ENCODE measurements at regions not wholly inside any gene's neighbourhood (a gene's known extent, or its start where the extent isn't known, plus 50 kb on each side); places are given as distances from the start of the nearest gene placed in this dataset.

DNA sequence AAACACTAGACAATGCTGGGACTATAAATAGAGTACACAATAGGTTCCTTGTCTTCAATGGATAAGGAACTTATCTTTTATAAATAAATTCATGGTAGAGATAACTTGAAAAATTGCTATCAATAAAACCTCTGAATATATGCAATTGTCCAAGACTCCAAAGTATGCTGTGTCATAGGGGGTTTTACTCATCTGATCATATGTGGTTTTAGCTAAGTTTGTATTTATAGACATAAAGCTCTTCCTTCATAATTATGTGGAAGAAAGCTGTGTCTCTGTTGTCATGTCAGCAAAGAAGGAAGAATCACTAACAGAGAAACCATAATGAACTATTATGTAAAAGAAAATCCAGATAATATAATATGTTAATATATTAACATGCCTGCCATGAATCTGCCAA, 111.5 kb upstream of the ATXN7L3B start:
- Mint-ChIP-seq H3K27me3 (no peaks in the 10 kb centered on the region), H3K9me3 (no peaks in the 10 kb centered on the region), H3K4me3 (no peak overlapping the region), H3K4me1 (no peaks in the 10 kb centered on the region), H3K27ac (peak overlapping the region in 1 of 2 donors; percentile 46)
- no peak for ATAC-seq
- no peak for DNase-seq

DNA sequence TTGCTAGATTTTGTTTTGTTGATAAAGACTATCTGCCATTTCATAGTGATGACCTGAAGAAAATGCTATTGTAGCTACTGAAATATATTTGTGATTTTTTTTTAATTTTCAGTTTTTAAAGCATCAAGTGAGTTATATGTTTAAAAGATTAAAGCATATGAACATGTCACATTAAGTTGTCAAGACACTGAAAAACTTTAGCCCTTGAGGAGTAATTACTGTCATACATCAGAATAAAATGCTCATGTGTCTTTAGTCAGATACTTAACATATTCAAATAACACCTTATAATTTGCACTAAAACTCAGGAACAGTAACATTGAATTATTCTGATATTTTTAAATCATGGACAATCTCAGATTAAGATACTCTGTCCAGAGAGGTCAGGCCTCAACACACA, 108.1 kb upstream of the ATXN7L3B start:
- Mint-ChIP-seq H3K4me3 (no peak overlapping the region), H3K9me3 (no peaks in the 10 kb centered on the region), H3K27me3 (no peaks in the 10 kb centered on the region), H3K4me1 (no peaks in the 10 kb centered on the region), H3K27ac (no peak overlapping the region)
- ATAC-seq (no peak), DNase-seq (no peak)

DNA sequence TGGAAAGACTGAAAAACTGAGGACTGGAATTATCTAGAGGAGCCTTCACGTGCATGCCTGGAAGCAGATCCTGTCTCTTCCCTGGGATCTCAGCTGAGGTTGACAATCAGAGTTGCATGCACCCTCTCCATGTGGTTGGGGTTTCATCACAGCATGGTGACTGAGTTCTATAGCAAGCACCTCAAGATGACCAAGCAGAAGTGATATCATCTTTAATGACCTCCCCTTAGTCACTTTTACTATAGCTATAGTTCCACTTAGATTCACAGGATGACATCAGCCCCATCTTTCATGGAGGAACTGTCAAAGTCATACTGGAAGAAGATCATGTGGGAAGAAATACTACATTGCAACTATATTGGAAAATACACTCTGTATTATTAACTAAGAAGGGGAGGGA, 105.8 kb upstream of the ATXN7L3B start:
- Mint-ChIP-seq H3K27me3 (no peaks in the 10 kb centered on the region), H3K4me3 (no peak overlapping the region), H3K4me1 (no peaks in the 10 kb centered on the region), H3K27ac (no peak overlapping the region), H3K9me3 (peaks cover 0 to 8% of the 10 kb centered on the region in 2 donors)
- DNase-seq (no peak), ATAC-seq (no peak)

DNA sequence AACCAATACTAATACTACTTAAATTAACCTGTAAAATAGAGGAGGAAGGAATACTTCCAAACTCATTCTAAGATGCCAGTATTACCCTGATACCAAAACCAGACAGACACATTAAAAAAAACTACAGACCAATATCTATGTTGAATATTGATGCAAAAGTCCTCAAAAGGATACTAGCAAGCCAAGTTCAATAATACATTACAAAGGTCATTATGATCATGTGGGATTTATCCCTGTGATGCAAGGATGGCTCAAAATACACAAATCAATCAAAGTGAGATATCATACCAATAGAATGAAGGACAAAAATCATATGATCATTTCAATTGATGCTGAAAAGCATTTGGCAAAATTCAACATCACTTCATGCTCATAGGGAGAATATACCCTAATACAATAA, 97.2 kb upstream of the ATXN7L3B start:
- Mint-ChIP-seq H3K27ac (no peak overlapping the region), H3K9me3 (no peaks in the 10 kb centered on the region), H3K4me1 (no peaks in the 10 kb centered on the region), H3K27me3 (peaks cover 7% of the 10 kb centered on the region), H3K4me3 (no peak overlapping the region)
- ATAC-seq (no peak), DNase-seq (no peak)

DNA sequence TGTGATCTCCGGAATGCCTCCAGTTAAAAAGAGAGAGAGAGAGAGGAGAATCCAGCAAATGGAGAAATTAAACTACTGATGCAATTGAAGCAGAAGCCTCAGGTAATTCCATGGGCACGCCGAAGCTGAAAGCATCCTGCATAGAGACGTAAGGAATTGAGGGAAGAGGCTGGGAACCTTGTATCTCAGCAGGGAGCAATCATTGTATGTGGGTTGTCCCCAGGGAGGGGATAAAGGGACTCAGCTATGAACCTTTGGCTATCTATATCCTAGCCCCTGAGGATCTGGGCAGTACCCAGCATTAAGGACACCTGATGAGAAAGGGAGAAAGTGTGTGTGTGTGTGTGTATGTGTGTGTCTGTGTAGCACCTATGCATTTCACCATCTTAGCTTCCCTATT, 95.8 kb upstream of the ATXN7L3B start:
- DNase-seq: no peak
- Mint-ChIP-seq H3K27me3 (peaks cover 7% of the 10 kb centered on the region), H3K27ac (no peak overlapping the region), H3K9me3 (no peaks in the 10 kb centered on the region), H3K4me3 (no peak overlapping the region), H3K4me1 (no peaks in the 10 kb centered on the region)
- ATAC-seq: no peak

DNA sequence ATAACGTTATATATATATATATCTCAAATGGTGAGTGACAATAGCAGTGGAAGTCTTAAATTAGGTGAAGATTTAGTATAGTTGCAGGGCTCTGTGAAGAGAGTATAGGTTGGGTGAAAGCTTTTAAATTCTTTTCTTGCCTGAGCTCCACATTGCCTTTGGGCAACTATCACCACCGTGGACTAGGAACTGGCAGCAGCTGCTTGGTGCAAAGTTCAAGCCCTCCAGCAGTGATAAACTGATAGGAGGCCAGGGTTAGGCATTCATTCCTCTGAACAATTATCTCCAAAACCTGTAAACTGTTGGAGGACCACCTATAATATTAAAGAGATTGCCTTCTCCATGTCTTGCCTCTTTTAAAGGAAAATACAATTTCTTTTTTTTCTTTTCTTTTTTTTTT, 91.2 kb upstream of the ATXN7L3B start:
- H3K27ac Mint-ChIP-seq: no peak overlapping the region
- DNase-seq (no peak), ATAC-seq (no peak)
- H3K9me3 Mint-ChIP-seq: no peaks in the 10 kb centered on the region
- H3K4me3 Mint-ChIP-seq: no peak overlapping the region
- H3K27me3 Mint-ChIP-seq: no peaks in the 10 kb centered on the region
- no peaks in the 10 kb centered on the region for H3K4me1 Mint-ChIP-seq

DNA sequence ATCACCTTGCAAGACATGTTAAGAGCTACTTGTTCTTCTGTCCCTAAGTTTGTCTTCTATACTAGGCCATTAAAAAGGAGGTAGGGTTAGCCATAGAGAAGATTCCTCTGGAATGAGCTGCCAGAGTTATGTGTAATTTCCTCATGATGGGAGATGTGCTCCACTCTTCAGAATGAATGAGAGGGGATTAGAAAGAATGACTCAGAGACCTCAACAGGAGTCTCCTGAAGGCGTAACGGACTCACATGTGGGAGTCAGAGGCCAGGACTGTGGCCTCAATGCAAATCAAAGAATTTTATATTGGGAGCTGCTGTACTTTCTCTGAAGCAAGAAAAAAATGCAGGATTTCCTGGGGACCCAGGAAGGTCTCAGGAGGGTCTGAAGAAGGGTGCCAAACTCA, 87.8 kb upstream of the ATXN7L3B start:
- H3K4me3 Mint-ChIP-seq: no peak overlapping the region
- no peaks in the 10 kb centered on the region for H3K27me3 Mint-ChIP-seq
- DNase-seq (no peak), ATAC-seq (no peak)
- no peaks in the 10 kb centered on the region for H3K9me3 Mint-ChIP-seq
- H3K4me1 Mint-ChIP-seq: no peaks in the 10 kb centered on the region
- H3K27ac Mint-ChIP-seq: no peak overlapping the region

DNA sequence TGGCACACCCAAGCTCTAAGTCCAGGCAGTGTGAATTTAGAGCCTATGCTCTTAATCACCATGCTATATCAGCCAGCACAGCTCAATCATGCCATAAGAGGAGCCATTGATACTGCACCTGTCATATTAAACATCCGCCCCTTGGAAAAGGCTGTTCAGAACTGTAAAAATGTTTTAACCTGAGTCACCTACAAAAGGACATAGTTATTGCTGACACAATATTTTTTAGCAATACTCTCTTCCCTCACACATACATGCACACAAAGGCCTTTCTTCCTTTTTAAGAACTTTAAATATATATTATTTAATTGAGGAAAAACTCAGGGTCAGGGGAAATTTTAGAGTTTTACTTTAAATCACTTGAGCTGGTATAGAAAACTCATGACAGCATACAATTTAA, 83.5 kb upstream of the ATXN7L3B start:
- DNase-seq: no peak
- Mint-ChIP-seq H3K27ac (no peak overlapping the region), H3K27me3 (no peaks in the 10 kb centered on the region), H3K4me1 (no peaks in the 10 kb centered on the region), H3K9me3 (no peaks in the 10 kb centered on the region), H3K4me3 (no peak overlapping the region)
- ATAC-seq: no peak

DNA sequence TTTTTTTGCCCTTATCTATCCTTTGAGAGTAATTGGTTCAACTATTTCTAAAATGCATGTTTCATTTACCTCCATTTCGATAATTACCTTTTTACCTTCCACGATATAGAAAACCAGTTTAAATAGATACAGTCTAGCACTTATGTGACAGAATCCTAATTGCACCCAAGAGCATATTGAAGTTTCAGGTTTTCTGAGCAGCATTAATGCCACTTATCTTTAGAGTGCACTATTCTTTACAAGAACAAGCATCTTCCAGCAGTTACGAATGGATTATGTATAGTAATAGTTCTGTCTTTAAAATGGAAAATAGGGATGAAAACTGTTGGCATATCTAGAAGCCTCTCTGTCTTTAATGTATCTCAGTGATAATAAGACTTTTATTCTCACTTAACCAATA, 82.2 kb upstream of the ATXN7L3B start:
- H3K4me3 Mint-ChIP-seq: no peak overlapping the region
- ATAC-seq: no peak
- H3K4me1 Mint-ChIP-seq: no peaks in the 10 kb centered on the region

DNA sequence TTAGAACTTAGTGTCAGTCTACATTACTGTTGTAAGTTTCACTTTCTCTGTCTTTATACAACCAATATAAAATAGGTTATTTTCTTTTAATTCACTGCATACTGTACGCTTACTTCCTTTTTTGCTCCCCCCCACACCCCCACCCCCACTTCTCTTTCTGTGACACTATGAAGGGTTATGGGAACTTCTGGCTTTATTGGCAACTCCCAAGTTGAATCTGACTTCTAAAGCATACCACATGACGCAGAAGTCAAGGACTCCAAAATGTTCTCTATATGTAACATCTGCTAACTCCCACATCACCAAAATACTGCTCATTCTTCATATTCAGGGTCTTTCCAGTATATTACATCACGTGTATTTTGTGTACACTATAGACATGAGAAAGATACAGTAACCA, 81.2 kb upstream of the ATXN7L3B start:
- H3K4me1 Mint-ChIP-seq: no peaks in the 10 kb centered on the region

More for the DNA sequence above, 82.2 kb upstream of the ATXN7L3B start:
- H3K27ac Mint-ChIP-seq: no peak overlapping the region
- no peak for DNase-seq
- no peaks in the 10 kb centered on the region for H3K27me3 Mint-ChIP-seq
- no peaks in the 10 kb centered on the region for H3K9me3 Mint-ChIP-seq

DNA sequence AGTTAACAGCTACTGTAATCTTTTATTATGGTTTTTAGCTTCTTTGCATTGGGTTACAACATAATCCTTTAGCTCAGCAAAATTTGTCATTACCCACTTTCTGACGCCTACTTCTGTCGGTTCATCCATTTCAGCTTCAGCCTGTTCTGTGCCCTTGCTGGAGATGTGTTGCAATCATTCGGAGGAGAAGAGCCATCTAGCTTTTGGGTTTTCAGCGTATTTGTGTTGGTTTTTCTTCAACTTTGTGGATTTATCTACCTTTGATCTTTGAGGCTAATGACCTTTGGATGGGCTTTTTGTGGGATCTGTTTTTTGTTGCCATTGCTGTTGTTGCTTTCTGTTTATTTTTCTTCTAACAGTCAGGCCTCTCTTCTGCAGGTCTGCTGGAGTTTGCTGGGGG, 69.2 kb upstream of the ATXN7L3B start:
- DNase-seq (no peak), ATAC-seq (no peak)
- Mint-ChIP-seq H3K27me3 (no peaks in the 10 kb centered on the region), H3K27ac (peak overlapping the region in 1 of 2 donors; percentile 34), H3K9me3 (peaks cover 0 to 9% of the 10 kb centered on the region in 2 donors), H3K4me1 (no peaks in the 10 kb centered on the region), H3K4me3 (no peak overlapping the region)

More for the DNA sequence above, 81.2 kb upstream of the ATXN7L3B start:
- H3K27me3 Mint-ChIP-seq: no peaks in the 10 kb centered on the region
- no peak overlapping the region for H3K4me3 Mint-ChIP-seq
- H3K27ac Mint-ChIP-seq: no peak overlapping the region
- no peaks in the 10 kb centered on the region for H3K9me3 Mint-ChIP-seq
- DNase-seq (no peak), ATAC-seq (no peak)

DNA sequence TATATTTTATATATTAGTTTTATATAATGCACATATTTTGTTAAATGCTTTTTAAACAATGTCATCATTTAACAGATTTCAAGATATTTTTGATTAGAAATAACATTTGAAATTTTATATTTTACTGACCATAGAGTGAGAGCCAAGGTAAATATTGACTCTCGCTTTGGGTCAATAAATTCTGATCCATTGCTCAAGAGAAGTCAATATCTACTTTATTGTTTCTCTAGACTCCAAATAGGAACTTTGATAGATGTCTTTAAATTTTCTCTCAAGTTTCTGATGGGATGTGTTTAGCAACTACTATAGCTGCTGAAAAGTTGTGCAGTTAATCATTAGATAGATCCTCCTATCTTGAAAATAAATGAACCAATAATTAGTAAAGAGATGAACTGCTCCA, 61.4 kb upstream of the ATXN7L3B start:
- no peak for DNase-seq
- no peak overlapping the region for H3K4me3 Mint-ChIP-seq
- no peak overlapping the region for H3K27ac Mint-ChIP-seq
- ATAC-seq: no peak
- no peaks in the 10 kb centered on the region for H3K4me1 Mint-ChIP-seq
- H3K9me3 Mint-ChIP-seq: no peaks in the 10 kb centered on the region
- H3K27me3 Mint-ChIP-seq: no peaks in the 10 kb centered on the region

DNA sequence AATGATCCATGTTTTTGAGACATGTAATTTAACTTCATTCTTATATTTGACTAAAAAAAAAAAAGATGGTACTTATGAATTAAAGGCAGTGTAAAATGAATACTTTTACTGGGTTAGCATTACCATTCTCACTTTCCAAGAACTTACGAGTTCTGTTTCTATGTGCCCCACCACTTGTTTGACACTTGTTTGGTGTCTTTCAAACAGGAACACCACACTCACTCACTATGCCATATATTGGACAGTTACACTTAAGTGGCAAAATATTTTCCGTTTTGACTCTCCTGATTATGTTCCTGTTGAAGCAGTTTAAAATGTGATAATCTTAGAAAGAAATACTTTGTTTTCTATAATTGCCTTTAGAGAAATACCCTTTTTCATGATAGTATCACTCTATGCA, 56.6 kb upstream of the ATXN7L3B start:
- H3K27ac Mint-ChIP-seq: no peak overlapping the region
- no peak for ATAC-seq
- H3K9me3 Mint-ChIP-seq: no peaks in the 10 kb centered on the region
- DNase-seq: no peak
- no peak overlapping the region for H3K4me3 Mint-ChIP-seq
- no peaks in the 10 kb centered on the region for H3K4me1 Mint-ChIP-seq
- no peaks in the 10 kb centered on the region for H3K27me3 Mint-ChIP-seq

DNA sequence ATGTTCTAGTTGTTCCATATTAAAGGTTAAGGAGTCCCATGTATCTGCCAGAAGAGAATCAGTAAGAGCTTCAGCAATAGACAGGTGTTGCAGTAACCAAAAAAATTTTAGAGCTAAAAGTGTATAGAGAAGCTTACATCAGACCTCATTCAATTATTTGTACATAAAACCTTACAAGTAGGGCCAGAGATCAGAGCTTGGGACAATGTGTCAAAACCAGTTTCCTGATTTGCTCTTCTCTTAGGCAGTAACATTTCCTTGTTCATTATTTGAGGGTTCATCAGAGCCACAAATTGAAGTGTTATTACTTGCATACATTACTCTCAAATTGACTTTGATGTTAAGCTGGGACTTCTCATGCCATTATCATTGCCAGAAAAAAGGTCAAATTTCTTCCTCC, 55.5 kb upstream of the ATXN7L3B start:
- H3K9me3 Mint-ChIP-seq: no peaks in the 10 kb centered on the region
- ATAC-seq (no peak), DNase-seq (no peak)
- no peak overlapping the region for H3K27ac Mint-ChIP-seq
- H3K4me1 Mint-ChIP-seq: no peaks in the 10 kb centered on the region
- no peak overlapping the region for H3K4me3 Mint-ChIP-seq
- no peaks in the 10 kb centered on the region for H3K27me3 Mint-ChIP-seq

DNA sequence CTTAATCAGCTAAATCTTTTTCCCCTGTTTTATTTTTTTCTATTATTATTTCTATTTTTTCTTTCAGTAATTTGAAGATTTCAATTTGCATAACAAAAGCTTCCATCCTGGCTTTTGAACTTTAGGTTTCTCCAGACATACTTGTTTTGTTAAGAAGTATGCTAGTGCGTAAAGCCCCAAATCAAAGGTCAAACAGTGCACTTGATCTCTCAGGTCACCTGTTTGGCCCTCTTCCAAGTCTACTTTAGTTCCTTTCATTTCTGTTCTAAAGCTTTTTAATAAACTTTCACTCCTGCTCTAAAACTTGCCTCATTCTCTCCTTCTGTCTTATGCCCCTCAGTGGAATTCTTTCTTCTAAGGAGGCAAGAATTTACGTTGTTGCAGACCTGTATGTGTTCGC, 54.6 kb upstream of the ATXN7L3B start:
- no peak for ATAC-seq
- Mint-ChIP-seq H3K9me3 (no peaks in the 10 kb centered on the region), H3K27me3 (no peaks in the 10 kb centered on the region), H3K27ac (no peak overlapping the region), H3K4me3 (no peak overlapping the region), H3K4me1 (no peaks in the 10 kb centered on the region)
- no peak for DNase-seq

Measured in stimulated activated naive CD8-positive, alpha-beta T cell treated with anti-CD3 and anti-CD28 coated beads, Interleukin-15, amount 100 ng/mL, for 72 hours (primary cell).